DMS153 treated with DMSO at 0.1 percent for 48 hours (cell line): ENCODE measurements at regions not wholly inside any gene's neighbourhood (a gene's known extent, or its start where the extent isn't known, plus 50 kb on each side); places are given as distances from the start of the nearest gene placed in this dataset.

Source experiments
- DNase-seq: peaks from one replicate; lab custom pipeline; 2025; ENCODE audit not compliant: unreplicated experiment; lab: John Stamatoyannopoulos, UW

DNA sequence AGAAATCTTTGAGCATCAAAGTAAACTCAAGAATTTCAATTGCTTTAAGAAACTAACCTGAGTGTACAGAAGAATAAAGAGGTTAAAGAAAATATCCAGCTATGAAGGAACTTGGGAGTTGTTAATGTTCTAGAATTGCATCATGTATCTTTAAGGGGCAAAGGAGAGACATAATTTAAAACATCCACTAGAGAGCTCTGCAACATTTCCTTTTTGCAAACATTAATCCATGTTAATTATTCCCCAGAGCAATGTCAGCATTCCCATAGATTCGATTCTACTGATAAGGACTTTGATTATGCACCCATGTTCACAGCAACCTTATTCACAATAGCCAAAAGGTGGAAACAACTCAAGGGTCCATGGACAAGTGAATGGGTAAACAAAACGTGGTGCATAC is 80.2 kb upstream of the SORBS2 start:
- DNase-seq, result no peak

DNA sequence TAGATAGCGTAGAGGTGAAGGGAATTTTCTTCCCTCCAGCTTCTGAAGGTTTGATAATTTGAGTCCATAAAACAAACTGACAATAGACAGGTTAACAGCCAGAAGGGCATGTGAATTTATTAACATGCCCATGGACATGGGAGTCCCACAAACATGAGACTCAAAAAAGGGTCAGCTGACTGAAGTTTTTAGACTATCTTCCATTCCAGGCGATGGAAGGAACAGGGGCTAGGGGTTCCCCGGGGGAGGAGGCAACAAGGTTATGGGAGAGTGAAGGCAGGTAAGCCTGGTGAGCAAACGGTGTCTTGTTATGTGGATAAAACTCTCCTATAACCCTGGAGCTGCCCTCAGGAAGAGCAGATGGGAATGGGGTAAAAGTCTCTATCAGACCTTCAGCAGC is 81.5 kb upstream of the SORBS2 start:
- DNase-seq, result no peak

DNA sequence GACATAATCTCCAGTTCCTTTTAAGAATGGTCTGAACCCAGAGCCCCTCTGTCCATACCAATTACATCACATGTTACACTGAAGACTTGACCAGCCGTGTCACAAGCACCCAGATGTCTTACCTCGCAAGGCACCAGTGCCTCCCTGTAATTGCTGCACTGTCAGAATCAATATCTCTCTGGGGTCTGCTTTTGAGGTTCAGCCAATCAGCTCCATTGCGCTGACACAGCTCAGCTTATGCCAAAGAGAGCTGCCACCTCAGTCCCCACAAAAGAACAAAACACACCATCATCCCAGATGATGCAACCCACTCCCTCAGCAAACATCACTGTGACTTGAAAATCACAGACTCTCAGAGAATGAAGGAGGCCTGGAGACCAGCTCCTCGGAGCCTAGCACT is 82.5 kb upstream of the SORBS2 start:
- no peak for DNase-seq

DNA sequence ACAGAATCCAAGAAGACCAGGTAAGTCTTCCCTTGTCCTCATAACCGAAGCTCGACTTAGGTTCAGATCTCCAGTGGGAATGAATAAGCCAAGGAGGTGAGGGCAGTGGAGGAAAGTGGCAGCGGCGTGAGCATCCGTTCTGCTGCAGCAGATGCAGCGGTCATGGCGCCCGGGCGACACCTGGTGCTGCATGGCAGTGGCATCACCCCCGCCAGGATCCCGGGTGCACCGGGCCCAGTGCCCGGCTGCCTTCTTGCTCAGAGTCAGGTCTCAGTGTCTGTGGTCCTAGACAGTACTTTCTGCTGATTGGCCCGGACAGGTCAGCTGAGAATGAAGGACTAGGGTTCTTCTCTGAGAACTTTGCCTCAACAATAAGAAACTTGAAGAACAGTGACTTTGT is 83.4 kb upstream of the SORBS2 start:
- no peak for DNase-seq

DNA sequence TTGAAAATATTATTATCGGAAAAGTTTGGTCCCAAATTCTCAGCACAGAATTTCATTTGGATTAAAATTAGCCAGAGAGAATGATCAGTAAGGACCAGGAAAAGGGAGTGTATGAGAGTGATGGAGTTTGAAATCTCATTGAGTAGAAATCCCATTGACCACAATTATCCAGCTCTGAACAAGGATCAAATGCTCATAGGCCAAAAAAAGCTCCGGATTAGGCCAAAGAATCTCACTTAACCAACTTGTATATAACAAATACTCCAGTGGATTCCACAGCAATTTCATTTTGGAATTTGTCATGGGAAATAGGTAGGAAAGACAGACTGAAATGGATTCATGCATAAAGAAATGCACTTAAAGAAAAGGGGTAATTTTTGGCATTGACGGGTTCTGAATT is 83.9 kb upstream of the SORBS2 start:
- DNase-seq, result no peak

DNA sequence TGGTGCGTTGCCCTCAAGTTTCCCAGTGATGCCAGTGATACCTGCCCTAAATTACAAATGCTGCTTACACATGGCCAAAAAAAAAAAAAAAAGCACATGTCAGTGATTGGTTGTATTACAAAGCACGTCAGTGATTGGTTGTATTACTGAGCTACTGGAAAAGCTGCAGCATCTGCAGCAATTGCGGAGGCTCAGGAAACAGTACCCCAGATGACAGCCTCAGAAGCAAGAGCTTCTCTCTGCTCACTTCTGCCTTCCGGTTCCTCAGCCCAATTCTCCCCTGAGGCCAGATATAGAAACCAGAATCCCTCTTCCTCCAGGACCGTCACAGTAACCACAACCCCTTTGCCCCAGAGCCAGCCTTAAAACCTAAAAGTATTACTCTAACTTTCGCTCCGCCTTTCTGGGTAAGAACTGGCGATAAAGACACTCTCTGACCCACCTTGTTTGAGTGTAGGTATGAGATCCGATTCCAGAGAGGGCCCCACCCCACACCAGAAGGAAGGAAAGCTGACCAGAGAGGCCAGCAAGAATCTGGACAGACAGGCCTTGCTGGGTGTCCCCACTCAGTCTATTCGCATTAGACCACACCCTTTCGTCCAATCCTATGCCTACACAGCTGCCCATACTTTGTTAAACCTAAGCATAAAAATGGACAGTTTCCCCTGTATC is 85.0 kb upstream of the SORBS2 start:
- DNase-seq, result no peak

DNA sequence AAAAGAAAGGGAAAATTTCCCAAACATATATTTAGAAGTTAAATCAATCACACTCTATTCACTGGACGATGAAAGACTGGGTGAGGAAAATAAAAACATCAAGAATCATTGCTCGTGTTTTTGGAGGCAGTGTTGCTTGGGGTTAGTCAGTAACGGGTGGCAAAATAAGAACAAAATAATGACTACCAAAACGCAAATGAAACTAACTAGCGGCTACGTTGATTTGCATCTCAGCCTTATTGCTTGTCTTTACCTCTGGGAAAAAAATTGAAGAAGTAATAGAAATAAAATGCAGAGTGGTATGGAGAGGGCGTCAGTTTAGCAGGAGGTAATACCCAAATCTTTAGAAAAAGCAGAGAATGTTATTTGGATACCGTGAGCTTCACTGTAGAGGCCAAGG is 86.4 kb upstream of the SORBS2 start:
- no peak for DNase-seq

DNA sequence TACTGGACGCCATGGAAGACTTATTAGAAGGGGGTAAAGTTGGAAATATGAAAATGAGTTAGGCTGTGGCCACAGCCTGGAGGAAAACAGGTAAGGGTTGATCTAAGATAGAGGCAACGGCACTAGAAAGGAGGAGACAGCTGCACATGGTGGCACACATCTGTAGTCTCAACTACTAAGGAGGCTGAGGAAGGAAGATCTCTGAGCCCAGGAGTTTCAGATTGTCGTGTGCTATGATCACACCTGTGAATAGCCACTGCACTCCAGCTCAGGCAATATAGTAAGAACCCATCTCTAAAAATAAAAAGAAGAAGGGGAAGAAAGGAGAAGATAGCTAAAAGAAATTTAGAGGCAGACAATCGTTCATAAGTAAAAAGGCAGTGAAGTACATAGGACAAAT is 87.8 kb upstream of the SORBS2 start:
- no peak for DNase-seq

DNA sequence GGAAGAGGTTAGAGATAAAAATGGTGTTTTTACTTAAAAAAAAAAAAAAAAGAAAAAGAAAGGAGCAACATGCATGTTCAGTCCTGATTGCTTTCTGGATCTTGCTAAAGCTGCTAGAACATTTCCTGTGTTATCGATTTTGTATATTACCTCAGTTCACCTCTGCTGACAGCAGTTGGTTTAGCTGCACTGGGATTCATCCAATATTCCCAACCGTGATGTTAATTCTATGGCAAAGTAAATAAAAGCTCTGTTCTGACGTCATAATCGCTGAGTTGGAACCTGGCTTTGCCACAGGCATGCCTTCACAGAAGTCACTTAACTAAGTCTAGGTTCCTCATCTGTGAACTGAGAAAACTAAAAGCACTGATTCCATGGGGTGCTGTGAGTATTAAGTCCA is 90.7 kb upstream of the SORBS2 start:
- DNase-seq, result no peak

DNA sequence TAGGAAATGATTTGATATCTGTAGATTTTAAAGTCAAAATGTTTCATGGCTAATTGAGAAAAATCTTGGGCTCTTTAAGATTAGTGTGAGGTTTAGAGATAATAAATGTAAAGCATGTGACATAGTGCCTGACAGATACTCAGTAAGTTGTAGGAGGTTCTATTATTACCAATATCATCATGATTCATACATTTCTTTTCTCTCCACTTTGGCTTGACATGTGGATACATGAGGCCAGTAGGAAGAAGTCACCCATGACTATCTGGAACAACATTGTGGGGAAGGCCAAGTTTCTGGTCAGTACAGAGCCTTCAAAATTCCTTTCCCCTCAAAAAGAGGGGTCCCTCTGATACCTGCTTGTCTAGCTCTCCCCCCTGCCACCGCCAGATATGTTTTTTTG is 91.2 kb upstream of the SORBS2 start:
- DNase-seq, result no peak

DNA sequence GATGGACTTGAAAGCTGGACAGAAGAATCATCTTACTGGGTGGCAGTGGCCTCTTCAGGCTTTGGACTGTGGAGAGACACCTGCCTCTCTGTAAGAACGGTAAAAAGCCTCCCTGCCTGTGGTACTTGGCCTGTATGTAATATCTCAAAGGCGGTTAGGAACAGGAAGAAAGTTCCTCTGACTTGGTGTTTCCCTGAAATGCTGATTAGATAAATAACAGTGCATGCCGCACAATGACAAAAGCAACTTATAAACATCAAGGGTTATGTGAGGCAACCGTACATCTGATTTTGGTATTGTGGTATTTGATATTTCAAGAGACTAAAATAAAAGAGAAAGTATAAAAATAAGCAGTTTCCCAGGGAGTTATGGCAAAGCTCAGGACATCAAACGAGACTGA is 92.4 kb upstream of the SORBS2 start:
- DNase-seq, result no peak

DNA sequence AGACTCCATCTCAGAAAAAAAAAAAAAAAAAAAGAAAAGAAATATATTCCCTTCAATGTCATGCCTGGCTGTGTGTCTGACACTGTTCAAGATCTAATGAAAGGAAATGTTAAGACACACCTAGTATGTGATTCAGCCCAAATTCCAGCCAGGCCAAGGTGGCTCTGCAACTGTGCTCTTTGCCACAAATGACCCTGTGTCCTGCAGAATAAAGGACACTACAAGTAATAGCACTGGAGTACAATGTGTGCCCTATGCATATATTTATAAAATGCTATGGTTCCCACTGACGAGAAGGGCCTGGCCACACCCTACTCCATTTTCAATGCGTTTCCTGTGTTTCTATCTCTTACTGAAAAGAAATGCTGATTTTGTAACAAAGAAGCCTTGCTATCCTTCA is 98.0 kb upstream of the SORBS2 start:
- DNase-seq, result no peak

DNA sequence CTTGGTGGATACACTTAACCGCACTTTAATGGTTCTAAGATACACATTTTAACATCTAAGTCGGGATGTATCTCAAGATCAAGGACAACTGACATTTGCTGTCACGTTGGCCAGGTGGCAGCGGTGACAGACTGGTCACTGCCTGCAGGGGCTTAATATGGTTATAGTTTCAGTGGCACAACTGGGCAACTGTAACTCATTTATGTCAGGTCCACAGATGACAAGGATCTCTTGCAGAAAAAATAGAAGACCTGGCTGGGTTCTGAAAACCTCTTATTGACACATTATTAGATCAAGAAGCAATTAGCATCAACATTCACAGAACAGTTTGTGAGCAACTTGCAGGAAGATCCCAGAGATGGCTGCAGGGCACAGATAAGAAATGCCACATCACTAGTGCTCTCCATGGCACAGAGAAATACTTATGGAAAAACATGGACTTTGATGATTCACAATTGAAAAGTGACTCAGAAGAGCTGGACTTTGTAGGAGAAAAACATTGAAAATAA is 99.6 kb upstream of the SORBS2 start:
- no peak for DNase-seq

DNA sequence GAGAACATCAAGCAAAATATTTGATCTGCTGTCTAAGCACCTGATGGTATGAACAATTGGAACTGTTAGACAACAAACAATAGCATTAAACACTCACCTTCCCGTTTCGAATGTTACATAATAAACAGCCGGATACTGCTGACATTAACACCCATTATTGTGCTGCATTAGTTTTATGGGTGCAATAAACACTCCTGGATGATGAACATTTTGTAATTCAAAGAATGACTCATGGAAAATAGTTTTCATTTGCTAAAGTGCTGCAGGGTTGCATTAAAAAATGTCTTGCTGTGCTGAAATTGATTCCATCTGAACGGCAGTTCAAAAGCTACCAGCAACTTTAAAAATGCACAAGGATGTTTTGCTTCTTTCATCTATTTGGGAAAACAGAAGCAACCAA is 100.8 kb upstream of the SORBS2 start:
- peak; percentile 81 for DNase-seq

DNA sequence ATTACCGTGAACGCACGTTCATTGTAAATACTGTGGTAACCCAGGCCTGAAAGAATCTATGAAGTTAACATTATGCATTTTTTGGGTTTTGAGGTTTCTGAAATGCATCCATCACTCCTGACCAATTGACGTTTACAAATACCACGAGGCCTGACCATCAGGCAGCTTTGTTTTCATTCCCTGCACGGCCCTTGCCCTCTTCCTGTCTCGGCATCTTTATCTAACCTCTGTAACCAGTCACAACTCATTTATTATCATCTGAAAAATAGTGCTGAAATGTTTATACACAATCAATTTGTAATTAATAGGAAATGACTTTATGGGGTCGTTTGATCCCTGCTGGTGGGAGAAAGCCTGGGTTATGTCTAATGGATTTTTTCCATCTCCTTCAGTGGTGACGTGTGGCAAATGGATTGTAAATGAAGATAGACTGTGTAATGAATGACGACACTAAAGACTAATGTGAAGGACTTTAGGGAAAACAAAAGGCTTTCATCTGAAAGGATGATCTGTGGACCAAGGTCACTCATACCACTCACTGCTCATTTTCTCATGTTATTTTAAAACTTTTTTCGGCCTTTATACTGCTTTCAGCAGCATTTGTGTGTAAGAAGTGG is 102.7 kb upstream of the SORBS2 start:
- DNase-seq, result no peak

DNA sequence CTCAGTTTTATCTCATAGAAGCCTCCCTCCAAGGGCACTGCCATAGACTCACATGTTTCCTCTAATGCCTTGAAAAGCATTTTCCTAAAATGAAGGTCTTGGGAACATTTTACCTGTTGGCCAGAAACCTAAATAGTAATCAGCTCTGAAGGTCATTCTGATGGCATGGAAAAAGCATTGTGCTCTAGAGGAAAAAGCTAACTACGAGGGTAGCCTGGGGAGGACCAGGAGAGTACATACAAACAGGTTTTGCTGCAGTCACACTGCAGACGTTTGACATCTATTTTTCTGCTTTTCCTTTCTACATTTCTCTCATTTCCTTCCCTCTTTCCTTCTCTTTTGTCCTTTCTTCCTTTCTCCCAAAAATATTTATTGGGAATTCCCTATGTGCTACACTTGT is 103.3 kb upstream of the SORBS2 start:
- no peak for DNase-seq

DNA sequence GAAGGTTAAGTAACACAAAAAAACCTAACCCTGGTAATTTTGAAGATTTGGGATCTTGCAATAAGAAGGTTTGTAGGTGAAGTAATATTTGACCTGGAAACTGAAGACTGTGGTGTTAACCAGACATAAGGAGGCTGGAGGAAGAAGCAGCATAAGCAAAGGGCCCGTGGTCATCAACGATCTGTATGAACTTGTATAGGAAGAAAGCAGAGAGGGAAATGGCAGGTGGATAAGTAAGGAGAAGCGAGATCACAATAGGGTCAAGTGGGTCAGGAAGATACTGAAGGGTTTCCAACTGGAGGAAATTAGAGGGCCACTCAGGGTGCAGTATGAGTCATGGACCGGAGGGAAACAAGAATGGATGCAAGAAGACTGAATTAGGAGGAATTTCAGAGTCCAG is 103.8 kb upstream of the SORBS2 start:
- DNase-seq, result no peak

DNA sequence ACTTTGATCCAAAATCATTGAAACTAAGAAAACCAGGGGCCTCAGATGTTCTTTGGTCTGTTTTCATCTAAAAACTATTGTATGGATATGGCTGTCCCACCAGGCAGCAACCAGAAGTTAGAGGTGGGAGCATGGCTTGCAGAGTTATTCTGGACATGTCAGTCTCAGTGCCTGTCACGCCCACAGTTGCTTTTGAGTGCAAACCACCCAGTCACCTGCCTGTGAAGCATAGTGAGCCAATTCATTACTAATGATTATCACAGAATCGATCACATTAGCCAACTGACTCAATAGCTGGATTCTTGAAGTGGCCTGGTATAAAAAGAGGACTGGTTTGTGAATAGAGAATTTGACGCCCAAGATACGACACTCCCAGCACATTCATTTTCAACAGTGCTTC is 104.2 kb upstream of the SORBS2 start:
- DNase-seq, result no peak

DNA sequence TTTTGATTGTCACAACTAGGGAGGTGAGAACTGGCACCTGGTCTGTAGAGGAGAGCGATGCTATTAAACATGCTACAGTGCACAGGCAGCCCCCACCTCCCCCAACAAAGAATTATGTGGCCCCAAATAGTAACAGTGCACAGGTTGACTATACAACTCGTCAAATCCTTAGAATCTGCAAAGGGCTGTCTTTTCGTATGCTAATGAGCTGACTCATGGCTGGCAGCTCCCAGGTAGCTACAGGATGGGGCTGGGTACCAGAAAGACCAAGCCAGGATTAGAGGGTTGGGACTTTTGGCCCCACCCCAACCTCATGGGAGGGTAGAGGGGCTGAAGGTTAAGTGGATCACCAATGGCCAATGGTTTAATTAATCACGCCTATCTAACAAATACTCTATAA is 104.7 kb upstream of the SORBS2 start:
- DNase-seq, result no peak

DNA sequence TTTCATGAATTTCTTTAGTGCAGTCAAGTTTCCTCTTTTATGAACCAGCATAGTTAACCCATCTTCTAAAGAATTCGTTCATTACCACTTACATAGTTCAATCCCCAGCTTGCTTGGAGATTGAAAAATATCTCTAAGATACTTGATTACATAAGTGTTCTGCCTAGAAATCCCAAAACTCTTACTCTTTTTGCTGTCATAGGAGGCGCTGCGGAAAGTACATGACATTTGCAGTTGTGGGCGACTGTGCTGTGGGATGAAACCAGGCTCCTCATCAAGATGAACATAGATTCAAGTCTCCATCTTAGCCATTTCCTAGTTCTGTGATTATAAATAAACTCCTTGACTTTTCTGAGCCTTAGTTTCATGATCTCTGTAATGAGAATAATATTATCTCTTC is 107.1 kb upstream of the SORBS2 start:
- DNase-seq, result no peak

DNA sequence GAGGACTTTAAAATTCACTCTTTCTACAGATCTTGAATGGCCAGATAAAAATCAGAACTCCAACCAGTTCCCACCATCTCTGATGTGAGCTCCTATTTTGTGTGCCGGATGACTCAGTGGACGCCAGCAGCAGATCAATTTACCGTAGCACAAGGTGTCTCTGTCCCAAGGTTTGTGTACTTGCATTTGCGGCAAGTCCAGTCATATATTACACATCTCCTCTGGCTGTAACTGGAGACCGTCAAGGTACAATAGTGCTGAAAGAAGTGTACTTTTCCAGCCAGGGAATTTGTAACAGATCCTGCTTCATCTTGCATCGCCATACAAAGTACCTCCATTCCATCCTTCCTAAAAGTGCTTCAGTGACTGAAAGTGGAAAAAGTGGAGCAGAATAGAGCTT is 108.2 kb upstream of the SORBS2 start:
- no peak for DNase-seq

DNA sequence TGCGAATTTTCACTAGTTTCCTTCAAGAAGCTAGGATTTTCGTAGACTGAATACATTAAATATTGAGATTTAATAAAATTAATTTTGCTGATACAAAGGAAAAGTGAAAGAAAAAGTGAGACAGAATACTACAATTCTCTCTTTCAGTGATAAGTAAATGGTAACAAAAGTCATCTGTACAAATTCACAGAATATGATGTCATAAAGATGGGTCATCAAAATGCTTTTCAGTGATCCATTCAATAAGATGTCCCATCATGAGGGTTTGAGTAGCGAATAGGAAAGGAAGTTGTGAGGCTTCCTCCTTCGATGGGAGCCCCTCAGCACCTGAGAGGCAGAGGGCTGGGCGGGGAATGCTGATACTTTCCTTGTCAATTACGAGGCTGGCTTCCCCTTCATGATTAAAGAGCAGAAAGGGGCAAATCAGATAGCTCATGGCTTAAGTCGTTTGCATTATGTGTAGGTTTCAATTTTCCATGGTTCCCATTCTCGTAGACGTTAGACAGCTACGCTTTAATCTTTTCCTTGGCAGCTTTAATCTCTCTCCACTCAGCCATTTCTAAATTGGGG is 108.8 kb upstream of the SORBS2 start:
- DNase-seq, result no peak
